ENCODE measurements at regions not wholly inside any gene's neighbourhood (a gene's known extent, or its start where the extent isn't known, plus 50 kb on each side); places are given as distances from the start of the nearest gene placed in this dataset.
"Not testable (repeated sequence)": the region's sequence is repeated elsewhere in the genome, so short reads cannot be mapped to it uniquely, and the experiment has no call there.

GRCh38 chr4:128444544-128445302 is 157.1 kb upstream of the PGRMC2 start:
- Mint-ChIP-seq H3K27me3 (ENCODE audit: insufficient read depth) (peaks cover 6% of the 10 kb centered on the region), H3K4me1 (ENCODE audit: low read depth) (no peaks in the 10 kb centered on the region), H3K27ac (no peak overlapping the region), H3K36me3 (ENCODE audit: low read depth) (no peaks in the 10 kb centered on the region), H3K4me3 (no peak overlapping the region), H3K9me3 (peaks cover 23% of the 10 kb centered on the region)
- intact Hi-C loops (cut with micrococcal nuclease), result no loop called here
- DNase-seq (ENCODE audit: low spot score), result no peak

GRCh38 chr4:128440923-128441322 is 153.3 kb upstream of the PGRMC2 start:
- H3K4me1 Mint-ChIP-seq (ENCODE audit: low read depth), result no peaks in the 10 kb centered on the region
- peaks cover 2% of the 10 kb centered on the region for H3K27me3 Mint-ChIP-seq (ENCODE audit: insufficient read depth)
- no peak for DNase-seq (ENCODE audit: low spot score)
- H3K36me3 Mint-ChIP-seq (ENCODE audit: low read depth), result no peaks in the 10 kb centered on the region
- intact Hi-C loops (cut with micrococcal nuclease), result no loop called here
- no peak overlapping the region for H3K27ac Mint-ChIP-seq
- H3K9me3 Mint-ChIP-seq, result peaks cover 25% of the 10 kb centered on the region
- no peak overlapping the region for H3K4me3 Mint-ChIP-seq

- H3K4me1 Mint-ChIP-seq (ENCODE audit: low read depth); H3K4me3 Mint-ChIP-seq; intact Hi-C loops (cut with micrococcal nuclease); H3K27ac Mint-ChIP-seq; DNase-seq (ENCODE audit: low spot score); H3K27me3 Mint-ChIP-seq (ENCODE audit: insufficient read depth); H3K36me3 Mint-ChIP-seq (ENCODE audit: low read depth): not testable (repeated sequence)
- H3K9me3 Mint-ChIP-seq, result peaks cover 17% of the 10 kb centered on the region
These were observed 149.4 kb upstream of the PGRMC2 start for GRCh38 chr4:128437023-128437422.

- H3K4me1 Mint-ChIP-seq (ENCODE audit: low read depth); H3K27ac Mint-ChIP-seq; H3K4me3 Mint-ChIP-seq; H3K27me3 Mint-ChIP-seq (ENCODE audit: insufficient read depth); H3K36me3 Mint-ChIP-seq (ENCODE audit: low read depth); DNase-seq (ENCODE audit: low spot score); intact Hi-C loops (cut with micrococcal nuclease); H3K9me3 Mint-ChIP-seq: not testable (repeated sequence)
These were observed 141.5 kb upstream of the PGRMC2 start for GRCh38 chr4:128429023-128429613.

GRCh38 chr4:128428397-128428796 is 140.8 kb upstream of the PGRMC2 start:
- intact Hi-C loops (cut with micrococcal nuclease), result no loop called here
- Mint-ChIP-seq H3K4me3 (no peak overlapping the region), H3K27me3 (ENCODE audit: insufficient read depth) (no peaks in the 10 kb centered on the region), H3K9me3 (no peaks in the 10 kb centered on the region), H3K36me3 (ENCODE audit: low read depth) (no peaks in the 10 kb centered on the region), H3K4me1 (ENCODE audit: low read depth) (no peaks in the 10 kb centered on the region), H3K27ac (no peak overlapping the region)
- DNase-seq (ENCODE audit: low spot score), result no peak

GRCh38 chr4:128427832-128428366 is 140.3 kb upstream of the PGRMC2 start:
- Mint-ChIP-seq H3K36me3 (ENCODE audit: low read depth) (no peaks in the 10 kb centered on the region), H3K27ac (no peak overlapping the region), H3K4me1 (ENCODE audit: low read depth) (no peaks in the 10 kb centered on the region), H3K27me3 (ENCODE audit: insufficient read depth) (no peaks in the 10 kb centered on the region), H3K9me3 (no peaks in the 10 kb centered on the region), H3K4me3 (no peak overlapping the region)
- intact Hi-C loops (cut with micrococcal nuclease), result no loop called here
- DNase-seq (ENCODE audit: low spot score), result no peak

- H3K4me3 Mint-ChIP-seq, result no peak overlapping the region
- DNase-seq (ENCODE audit: low spot score), result no peak
- H3K27ac Mint-ChIP-seq, result no peak overlapping the region
- no peaks in the 10 kb centered on the region for H3K4me1 Mint-ChIP-seq (ENCODE audit: low read depth)
- no peaks in the 10 kb centered on the region for H3K27me3 Mint-ChIP-seq (ENCODE audit: insufficient read depth)
- H3K36me3 Mint-ChIP-seq (ENCODE audit: low read depth), result no peaks in the 10 kb centered on the region
- intact Hi-C loops (cut with micrococcal nuclease), result no loop called here
- H3K9me3 Mint-ChIP-seq, result no peaks in the 10 kb centered on the region
These were observed 137.2 kb upstream of the PGRMC2 start for GRCh38 chr4:128424527-128425497.

GRCh38 chr4:128422296-128422695 is 134.7 kb upstream of the PGRMC2 start:
- H3K27ac Mint-ChIP-seq; H3K4me3 Mint-ChIP-seq; intact Hi-C loops (cut with micrococcal nuclease); H3K27me3 Mint-ChIP-seq (ENCODE audit: insufficient read depth); H3K9me3 Mint-ChIP-seq; DNase-seq (ENCODE audit: low spot score); H3K36me3 Mint-ChIP-seq (ENCODE audit: low read depth); H3K4me1 Mint-ChIP-seq (ENCODE audit: low read depth): not testable (repeated sequence)

GRCh38 chr4:128416921-128417320 is 129.3 kb upstream of the PGRMC2 start:
- H3K4me1 Mint-ChIP-seq (ENCODE audit: low read depth), result no peaks in the 10 kb centered on the region
- no peaks in the 10 kb centered on the region for H3K36me3 Mint-ChIP-seq (ENCODE audit: low read depth)
- H3K4me3 Mint-ChIP-seq, result no peak overlapping the region
- DNase-seq (ENCODE audit: low spot score), result no peak
- H3K27ac Mint-ChIP-seq, result no peak overlapping the region
- intact Hi-C loops (cut with micrococcal nuclease), result no loop called here
- H3K27me3 Mint-ChIP-seq (ENCODE audit: insufficient read depth), result no peaks in the 10 kb centered on the region
- no peaks in the 10 kb centered on the region for H3K9me3 Mint-ChIP-seq

- Mint-ChIP-seq H3K36me3 (ENCODE audit: low read depth) (no peaks in the 10 kb centered on the region), H3K9me3 (no peaks in the 10 kb centered on the region), H3K27ac (no peak overlapping the region), H3K4me3 (no peak overlapping the region), H3K4me1 (ENCODE audit: low read depth) (no peaks in the 10 kb centered on the region), H3K27me3 (ENCODE audit: insufficient read depth) (no peaks in the 10 kb centered on the region)
- intact Hi-C loops (cut with micrococcal nuclease), result no loop called here
- DNase-seq (ENCODE audit: low spot score), result no peak
These were observed 122.4 kb upstream of the PGRMC2 start for GRCh38 chr4:128410037-128410436.

- Mint-ChIP-seq H3K9me3 (peaks cover 4% of the 10 kb centered on the region), H3K36me3 (ENCODE audit: low read depth) (no peaks in the 10 kb centered on the region), H3K27ac (no peak overlapping the region), H3K27me3 (ENCODE audit: insufficient read depth) (no peaks in the 10 kb centered on the region), H3K4me3 (no peak overlapping the region), H3K4me1 (ENCODE audit: low read depth) (no peaks in the 10 kb centered on the region)
- intact Hi-C loops (cut with micrococcal nuclease), result no loop called here
- no peak for DNase-seq (ENCODE audit: low spot score)
These were observed 116.0 kb upstream of the PGRMC2 start for GRCh38 chr4:128403586-128403985.

GRCh38 chr4:128394778-128395177 is 107.2 kb upstream of the PGRMC2 start:
- DNase-seq (ENCODE audit: low spot score), result no peak
- no peaks in the 10 kb centered on the region for H3K9me3 Mint-ChIP-seq
- intact Hi-C loops (cut with micrococcal nuclease), result no loop called here

More at GRCh38 chr4:128394778-128395177, 107.2 kb upstream of the PGRMC2 start:
- Mint-ChIP-seq H3K27ac (no peak overlapping the region), H3K27me3 (ENCODE audit: insufficient read depth) (no peaks in the 10 kb centered on the region), H3K36me3 (ENCODE audit: low read depth) (no peaks in the 10 kb centered on the region), H3K4me1 (ENCODE audit: low read depth) (no peaks in the 10 kb centered on the region), H3K4me3 (no peak overlapping the region)

Measured in activated T-helper 1 cell treated with anti-CD3 and anti-CD28 coated beads, Interleukin-12 subunit alpha, Interleukin-12 subunit beta, Interleukin-2, Interleukin-4 antibody, amounts not matched to agents 30 ng/mL and 10 ng/mL and 1 ng/mL, durations not matched to agents 14 hours and 24 hours and 36 hours (primary cell).